Fibroblast of skin of back (primary cell): ENCODE measurements at regions not wholly inside any gene's neighbourhood (a gene's known extent, or its start where the extent isn't known, plus 50 kb on each side); places are given as distances from the start of the nearest gene placed in this dataset.
"Not testable (repeated sequence)": the region's sequence is repeated elsewhere in the genome, so short reads cannot be mapped to it uniquely, and the experiment has no call there.

ENCODE experiments used
- DNase-seq: peaks from one replicate; pipeline ENCODE4 v3.0.0-alpha.2; 2013

GRCh38 chr16:21361612-21362227 is 83.6 kb upstream of the CRYM start:
- not testable (repeated sequence) for DNase-seq

- DNase-seq, result not testable (repeated sequence)
Observed at GRCh38 chr16:21361045-21361444, 83.0 kb upstream of the CRYM start.

- not testable (repeated sequence) for DNase-seq
Observed at GRCh38 chr16:21359513-21359912, 81.4 kb upstream of the CRYM start.

- not testable (repeated sequence) for DNase-seq
Observed at GRCh38 chr16:21358261-21358795, 80.2 kb upstream of the CRYM start.

GRCh38 chr16:21356308-21356707 is 78.2 kb upstream of the CRYM start:
- not testable (repeated sequence) for DNase-seq

- DNase-seq, result not testable (repeated sequence)
Observed at GRCh38 chr16:21351433-21351832, 73.3 kb upstream of the CRYM start.

- not testable (repeated sequence) for DNase-seq
Observed at GRCh38 chr16:21350851-21351250, 72.8 kb upstream of the CRYM start.

GRCh38 chr16:21349336-21349735 is 71.2 kb upstream of the CRYM start:
- not testable (repeated sequence) for DNase-seq

- not testable (repeated sequence) for DNase-seq
Observed at GRCh38 chr16:21348815-21349214, 70.7 kb upstream of the CRYM start.

- DNase-seq, result not testable (repeated sequence)
Observed at GRCh38 chr16:21347538-21347937, 69.4 kb upstream of the CRYM start.

GRCh38 chr16:21346756-21347491 is 68.8 kb upstream of the CRYM start:
- not testable (repeated sequence) for DNase-seq

GRCh38 chr16:21344361-21344912 is 66.3 kb upstream of the CRYM start:
- not testable (repeated sequence) for DNase-seq

GRCh38 chr16:21341101-21341500 is 63.0 kb upstream of the CRYM start:
- DNase-seq, result no peak

- DNase-seq, result no peak
Observed at GRCh38 chr16:21339941-21340340, 61.9 kb upstream of the CRYM start.

- DNase-seq, result no peak
Observed at GRCh38 chr16:21339269-21339641, 61.2 kb upstream of the CRYM start.

GRCh38 chr16:21338537-21339268 is 60.6 kb upstream of the CRYM start:
- DNase-seq, result no peak

- peak; percentile 25 for DNase-seq
Observed at GRCh38 chr16:21336231-21336630, 58.1 kb upstream of the CRYM start.

GRCh38 chr16:21334188-21335146 is 56.4 kb upstream of the CRYM start:
- DNase-seq, result not testable (repeated sequence)

- DNase-seq, result not testable (repeated sequence)
Observed at GRCh38 chr16:21333683-21334082, 55.6 kb upstream of the CRYM start.
